ENCODE measurements at regions not wholly inside any gene's neighbourhood (a gene's known extent, or its start where the extent isn't known, plus 50 kb on each side); places are given as distances from the start of the nearest gene placed in this dataset.
"Not testable (repeated sequence)": the region's sequence is repeated elsewhere in the genome, so short reads cannot be mapped to it uniquely, and the experiment has no call there.

DNA sequence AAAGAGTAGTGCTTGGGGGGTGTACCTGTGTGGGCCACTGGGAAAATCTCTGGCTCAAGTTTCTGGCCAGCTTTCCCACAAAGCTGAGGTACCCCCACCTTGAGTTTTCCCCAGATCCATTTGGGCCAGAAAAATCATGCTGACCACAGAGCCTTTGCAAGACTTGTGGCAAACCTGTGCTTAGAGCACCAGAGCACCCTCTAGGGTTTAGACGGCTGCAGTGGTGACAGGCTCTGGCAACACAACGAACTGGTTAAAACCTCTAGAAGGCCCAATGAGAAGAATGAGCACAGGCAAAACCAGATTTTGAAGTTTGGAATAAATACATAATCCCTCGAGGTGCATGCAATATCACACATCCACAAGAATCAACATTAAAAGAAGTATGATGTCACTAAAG lies 290.7 kb upstream of the FOLH1 start:
- intact Hi-C loops (cut with DNase I): no loop called here
- DNase-seq: no peak

DNA sequence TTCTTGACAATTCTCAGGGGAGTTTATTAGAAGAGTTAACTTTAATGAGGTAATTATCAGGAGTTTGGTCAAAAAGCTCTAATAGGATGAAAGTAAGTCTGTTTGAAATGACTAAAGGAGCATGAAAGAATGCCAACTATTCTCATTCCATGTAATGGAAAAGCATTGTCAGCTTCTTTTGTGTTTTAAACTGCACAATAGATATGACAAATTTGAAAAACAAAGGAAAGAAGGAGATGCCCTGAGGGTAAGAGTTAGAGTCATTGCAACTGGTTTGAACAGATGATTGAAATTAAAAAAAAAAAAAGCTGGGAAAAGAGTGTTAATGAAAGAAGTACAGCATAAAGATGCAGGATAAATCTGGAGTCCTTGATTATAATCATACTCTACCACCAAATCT lies 296.8 kb upstream of the FOLH1 start:
- intact Hi-C loops (cut with DNase I): no loop called here
- DNase-seq: no peak

DNA sequence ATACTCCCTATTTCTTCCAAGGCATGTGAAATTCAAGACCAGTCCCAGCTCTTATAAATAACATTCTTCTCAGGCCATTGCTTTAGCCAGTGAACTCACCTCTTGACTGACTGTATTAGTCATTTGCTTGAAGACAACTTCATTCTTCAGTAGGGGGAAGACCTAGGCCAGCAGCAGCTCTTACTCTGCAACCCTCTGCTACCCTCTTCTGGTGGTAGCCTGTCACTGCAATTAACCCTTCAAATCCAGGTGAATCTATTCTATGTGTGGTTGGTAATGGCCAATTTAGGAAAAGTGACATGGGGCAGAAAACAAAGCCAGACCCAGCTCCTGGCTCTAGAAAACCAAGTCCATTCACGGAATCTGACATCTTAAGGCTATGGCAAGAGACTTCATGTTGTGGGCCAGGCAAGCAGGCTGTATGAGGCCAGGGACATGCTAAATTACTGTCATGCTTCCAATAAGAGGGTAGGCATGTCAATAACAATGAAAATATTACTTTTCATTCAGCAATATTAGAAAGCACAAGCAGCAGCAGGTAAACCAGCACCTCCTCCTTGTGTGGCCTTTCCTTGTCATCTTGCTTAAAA lies 317.9 kb upstream of the FOLH1 start:
- peak in 28 of 42 donors; percentile 2 to 60 (median 12) for DNase-seq
- intact Hi-C loops (cut with DNase I): not testable (repeated sequence)

DNA sequence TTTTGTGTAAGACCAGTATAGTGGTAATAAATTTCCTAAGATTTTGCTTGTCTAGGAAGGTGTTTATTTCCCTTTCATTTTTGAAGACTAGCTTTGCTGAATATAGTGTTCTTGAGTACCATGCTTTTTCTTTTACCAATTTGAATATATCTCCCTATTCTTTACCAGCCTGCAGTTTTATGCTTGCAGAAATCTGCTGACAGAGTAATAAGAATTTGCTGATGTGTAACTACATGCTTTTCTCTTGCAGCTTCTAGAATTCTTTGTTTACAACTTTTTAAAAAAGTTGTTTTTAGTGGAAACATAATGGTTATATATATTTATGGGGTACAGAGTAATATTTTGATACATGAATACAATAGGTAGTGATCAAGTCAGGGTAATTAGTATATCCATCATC lies 324.8 kb upstream of the FOLH1 start:
- DNase-seq: no peak
- intact Hi-C loops (cut with DNase I): no loop called here

DNA sequence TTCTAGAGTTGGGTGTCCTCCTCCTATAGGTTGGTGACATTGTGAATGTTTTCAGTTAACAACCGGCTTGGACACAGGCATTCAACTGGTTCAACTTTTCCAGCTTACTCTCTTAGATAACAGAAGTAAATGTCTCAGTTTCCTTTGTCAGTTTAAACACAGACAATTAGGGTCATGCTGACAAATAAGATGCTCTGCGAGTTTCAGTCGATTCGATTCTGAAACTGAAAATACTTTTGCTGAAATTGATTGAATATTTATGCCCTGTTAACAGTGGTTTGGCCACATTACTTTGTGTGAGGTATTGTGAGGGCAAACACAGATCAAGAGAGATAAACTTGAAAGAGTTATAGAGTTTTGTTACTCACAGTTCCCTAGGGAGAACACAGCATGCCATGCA lies 330.5 kb upstream of the FOLH1 start:
- DNase-seq; intact Hi-C loops (cut with DNase I): not testable (repeated sequence)

DNA sequence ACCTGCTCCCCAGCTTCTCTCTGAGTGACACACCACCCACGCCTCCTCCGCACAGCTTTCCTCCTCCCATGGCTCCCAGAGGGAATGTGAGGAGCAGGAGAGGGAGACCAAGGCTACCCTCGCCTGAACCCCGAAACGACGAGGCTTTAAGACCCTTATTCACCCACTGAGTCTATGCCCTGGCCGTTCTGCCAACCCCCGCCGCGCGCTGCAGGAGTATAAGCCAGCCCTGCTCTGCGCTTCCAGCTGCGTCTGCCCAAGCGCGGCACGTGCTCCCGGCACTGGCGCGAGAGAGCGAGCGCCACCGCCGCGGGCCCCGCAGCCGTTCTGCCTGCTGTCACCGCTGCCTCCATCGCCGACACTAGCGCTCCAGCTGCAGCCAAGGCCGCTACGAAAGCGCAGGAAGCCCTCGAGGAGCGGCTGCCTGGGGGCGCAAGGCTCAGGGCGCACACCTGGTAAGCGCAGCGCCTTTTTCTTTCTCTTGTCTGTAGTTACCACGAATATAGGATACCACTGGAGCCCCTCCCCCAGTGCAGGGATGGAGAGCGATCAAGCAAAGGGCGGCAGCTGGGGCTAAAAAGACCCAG lies 350.0 kb upstream of the FOLH1 start:
- peak in 41 of 42 donors; percentile 6 to 71 (median 48) for DNase-seq
- intact Hi-C loops (cut with DNase I): not testable (repeated sequence)

DNA sequence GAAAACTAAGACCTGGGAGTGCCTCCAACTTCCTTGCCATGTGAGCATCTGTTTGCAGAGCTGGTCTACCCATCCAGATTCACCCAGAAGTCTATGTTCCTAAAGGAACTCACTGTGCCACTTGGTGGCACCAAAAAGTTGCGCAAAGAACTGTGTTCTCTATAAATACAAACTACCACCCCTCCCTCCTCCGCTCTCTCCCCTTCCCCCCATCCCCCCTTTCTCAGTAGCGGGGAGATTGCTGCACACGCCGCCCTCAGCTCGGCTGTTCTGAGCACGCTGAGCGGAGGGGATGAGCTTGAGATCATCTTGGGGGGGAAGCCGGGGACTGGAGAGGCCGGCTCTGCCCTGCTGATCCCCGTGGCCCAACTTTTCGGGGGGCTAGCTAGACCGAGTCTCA lies 352.2 kb upstream of the FOLH1 start:
- DNase-seq: peak in 40 of 42 donors; percentile 10 to 77 (median 38)
- intact Hi-C loops (cut with DNase I): not testable (repeated sequence)

DNA sequence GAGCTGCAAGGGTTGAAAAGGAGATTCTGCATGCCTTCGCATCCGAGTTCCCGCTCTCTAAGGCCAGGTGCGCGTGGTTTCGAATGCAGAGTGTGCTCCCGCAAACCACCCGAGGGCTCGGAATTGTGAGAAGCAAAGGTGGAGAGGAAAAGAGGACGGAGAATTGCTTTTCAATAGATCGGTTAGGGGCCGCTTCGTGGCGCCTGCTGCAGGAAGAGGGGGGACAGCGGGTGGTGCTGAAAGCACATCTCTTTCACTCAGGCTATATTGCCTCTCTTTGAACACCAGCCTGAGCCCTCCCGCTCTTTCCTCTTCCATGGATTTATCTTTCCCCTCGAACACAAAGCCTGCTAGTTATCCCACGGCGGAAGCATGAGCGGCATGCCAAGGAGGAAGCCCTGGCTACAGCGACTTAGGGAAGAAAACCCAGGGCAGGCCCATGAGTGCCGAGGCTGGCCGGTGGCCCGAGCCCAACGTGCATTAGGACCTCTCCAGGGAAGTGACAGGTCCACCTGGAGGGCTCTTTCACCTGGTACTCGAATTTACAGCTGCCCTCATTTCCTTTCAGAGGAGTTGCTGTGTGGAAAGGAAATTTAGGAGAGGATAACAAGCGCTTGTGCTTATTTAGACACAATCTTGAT lies 353.0 kb upstream of the FOLH1 start:
- DNase-seq: peak in 19 of 42 donors; percentile 6 to 43 (median 18)
- intact Hi-C loops (cut with DNase I): not testable (repeated sequence)

DNA sequence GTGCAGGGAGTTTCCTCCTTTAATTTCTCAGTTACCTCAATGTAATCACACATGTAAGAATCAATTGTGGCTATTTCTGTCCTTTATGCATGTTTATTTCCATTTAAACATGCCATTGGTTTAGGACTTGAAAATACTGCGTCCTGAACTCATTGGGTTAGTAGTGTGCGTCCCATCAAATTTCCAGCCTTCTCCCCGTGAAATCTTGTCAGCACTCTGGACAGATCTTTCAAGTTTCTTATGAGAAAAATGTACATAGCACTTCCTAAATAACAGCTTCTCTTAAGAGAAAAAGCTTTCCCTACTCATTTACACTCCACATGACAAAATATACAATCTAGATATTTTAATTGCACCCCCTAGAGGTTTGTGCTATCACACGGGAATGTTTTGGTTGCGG lies 353.9 kb upstream of the FOLH1 start:
- intact Hi-C loops (cut with DNase I); DNase-seq: not testable (repeated sequence)

DNA sequence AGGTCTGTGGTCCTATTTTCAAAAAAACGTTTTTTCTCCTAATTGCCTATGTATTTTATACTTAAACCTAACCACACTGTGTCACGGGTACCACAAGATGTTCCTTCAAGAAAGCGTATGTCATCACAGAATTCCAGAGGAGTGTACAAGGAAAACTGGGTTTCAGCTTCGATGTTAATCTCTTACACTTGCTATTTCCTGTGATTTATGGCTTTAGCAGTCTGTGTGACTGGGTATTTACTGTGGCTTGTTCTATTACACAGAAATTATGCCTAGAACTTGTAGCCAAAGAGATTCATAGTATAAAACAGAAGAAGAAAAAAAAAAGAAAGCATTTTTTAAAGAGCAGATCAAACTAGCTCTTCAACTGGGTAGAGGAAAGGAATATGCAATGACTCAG lies 371.1 kb upstream of the FOLH1 start:
- intact Hi-C loops (cut with DNase I); DNase-seq: not testable (repeated sequence)

DNA sequence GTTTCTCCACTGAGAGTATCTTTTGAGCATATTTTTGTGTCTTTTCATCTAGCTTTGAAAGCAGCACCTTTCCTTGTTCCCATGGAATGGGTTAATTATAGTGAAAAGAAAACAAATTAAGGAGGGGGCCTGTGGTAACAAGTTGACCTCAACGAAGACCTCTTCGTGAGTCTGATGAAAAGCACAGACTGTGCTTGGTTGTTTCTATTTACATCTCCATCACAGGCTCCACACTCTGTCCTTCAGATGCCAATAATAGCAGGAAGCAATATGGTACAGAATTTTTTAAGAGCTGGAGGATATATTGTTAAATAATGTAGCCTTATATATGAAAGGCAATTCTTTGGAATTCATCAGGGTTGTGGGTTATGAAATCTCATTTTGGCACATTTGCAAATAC lies 366.7 kb upstream of the OR4C13 start:
- intact Hi-C loops (cut with DNase I); DNase-seq: not testable (repeated sequence)

DNA sequence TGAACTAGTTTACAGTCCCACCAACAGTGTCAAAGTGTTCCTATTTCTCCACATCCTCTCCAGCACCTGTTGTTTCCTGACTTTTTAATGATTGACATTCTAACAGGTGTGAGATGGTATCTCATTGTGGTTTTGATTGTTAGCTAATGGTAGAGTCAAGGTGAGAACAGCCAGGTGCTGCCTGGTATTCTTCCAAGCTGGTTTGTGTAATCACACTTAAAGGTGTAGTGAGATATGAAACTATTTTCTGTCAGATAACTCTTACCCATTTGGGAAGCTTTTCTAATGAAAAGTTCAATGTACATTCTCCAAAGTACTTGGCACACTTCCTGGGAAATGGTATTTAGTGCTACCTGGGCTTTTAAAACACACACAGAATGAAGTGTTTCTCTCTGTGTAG lies 343.3 kb upstream of the OR4C13 start:
- DNase-seq; intact Hi-C loops (cut with DNase I): not testable (repeated sequence)

DNA sequence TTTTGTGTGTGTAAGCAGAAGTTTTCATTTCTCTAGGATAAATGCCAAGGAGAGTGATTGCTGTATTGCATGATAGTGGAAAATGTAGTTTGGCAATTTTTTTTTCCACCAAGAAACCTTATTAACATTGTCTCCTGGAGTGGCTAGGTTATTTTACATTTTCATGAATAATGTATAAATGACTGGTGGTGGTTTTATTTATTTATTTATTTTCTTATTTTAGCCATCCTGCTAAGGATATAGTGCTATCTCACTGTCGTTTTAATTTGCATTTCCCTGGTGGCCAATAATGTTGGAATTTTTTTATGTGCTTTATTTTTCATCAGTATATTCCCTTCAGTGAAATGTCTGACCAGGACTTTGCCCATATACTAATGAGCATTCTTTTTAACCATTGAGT lies 328.3 kb upstream of the OR4C13 start:
- DNase-seq; intact Hi-C loops (cut with DNase I): not testable (repeated sequence)

DNA sequence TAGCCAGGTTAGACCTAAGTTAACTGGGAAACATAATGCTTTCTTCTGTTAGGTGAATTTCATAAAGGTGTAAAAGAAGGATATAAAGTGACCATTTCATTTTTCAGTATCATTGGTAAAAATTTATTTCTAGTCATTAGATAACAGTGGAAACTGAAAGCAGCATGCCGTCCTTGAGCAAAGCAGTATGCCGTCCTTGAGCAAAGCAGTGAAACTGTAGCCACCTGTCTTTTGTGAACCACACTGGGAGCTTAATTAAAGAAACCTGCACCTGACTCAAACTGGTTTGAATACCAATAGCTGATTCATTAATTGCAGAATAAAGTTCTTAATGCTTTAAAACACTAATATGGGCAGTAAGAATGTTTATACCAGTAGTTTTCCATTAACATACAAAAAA lies 281.5 kb upstream of the OR4C13 start:
- intact Hi-C loops (cut with DNase I); DNase-seq: not testable (repeated sequence)

DNA sequence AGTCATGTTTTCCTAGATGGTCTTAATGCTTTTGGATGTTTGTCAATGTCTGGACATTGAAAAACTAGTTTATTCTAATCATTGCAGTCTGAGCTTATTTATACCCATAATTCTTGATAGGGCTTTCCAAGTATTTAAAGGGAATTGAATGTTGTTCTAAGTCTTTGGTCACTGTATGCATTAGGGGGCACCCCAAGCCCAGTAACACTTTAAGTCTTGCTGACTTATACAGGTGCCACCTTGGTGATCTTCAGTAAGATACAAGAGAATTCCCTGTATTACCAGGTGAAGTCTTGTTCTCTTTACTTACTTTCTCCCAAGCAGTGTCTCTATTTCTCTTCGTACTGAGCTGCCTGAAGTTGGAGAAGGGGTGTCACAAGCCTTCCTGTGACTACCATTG lies 250.1 kb upstream of the OR4C13 start:
- DNase-seq; intact Hi-C loops (cut with DNase I): not testable (repeated sequence)

DNA sequence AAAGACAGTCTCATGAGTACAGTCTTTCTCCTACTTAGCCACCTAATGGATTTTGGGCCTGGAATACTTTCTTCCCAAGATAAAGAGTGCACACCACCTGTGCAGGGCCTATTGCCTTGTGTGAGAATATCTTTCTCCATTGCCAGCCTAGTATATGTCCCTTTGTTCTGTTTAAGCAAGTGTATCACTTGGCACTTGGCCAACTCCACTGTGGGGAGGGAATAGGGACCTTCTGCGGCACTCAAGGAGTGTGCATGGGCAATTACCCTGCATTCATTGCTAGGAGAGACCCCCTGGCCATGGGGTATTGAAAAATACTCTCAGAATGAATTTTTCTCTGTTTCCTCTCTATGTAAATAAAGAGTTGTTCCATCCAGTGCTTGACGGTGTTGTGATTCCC lies 201.7 kb upstream of the OR4C13 start:
- intact Hi-C loops (cut with DNase I): not testable (repeated sequence)
- peak in 3 of 42 donors; percentile 15 to 36 (median 26) for DNase-seq

DNA sequence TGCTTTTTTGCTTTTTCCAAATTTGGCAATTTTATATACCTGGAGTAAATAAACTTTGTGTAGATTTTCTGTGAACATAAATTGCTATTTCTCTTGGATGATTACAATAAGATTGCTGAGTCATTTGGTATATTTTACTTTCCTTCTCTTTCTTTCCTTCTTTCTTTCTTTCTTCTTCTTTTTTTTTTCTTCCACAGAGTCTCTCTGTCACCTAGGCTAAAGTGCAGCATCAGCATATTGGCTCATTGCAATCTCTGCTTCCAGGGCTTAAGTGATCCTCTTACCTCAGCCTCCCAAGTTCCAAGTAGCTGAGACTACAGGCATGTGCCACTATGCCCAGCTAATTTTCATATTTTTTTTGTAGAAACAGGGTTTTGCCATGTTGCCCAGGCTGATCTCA lies 201.2 kb upstream of the OR4C13 start:
- DNase-seq; intact Hi-C loops (cut with DNase I): not testable (repeated sequence)

DNA sequence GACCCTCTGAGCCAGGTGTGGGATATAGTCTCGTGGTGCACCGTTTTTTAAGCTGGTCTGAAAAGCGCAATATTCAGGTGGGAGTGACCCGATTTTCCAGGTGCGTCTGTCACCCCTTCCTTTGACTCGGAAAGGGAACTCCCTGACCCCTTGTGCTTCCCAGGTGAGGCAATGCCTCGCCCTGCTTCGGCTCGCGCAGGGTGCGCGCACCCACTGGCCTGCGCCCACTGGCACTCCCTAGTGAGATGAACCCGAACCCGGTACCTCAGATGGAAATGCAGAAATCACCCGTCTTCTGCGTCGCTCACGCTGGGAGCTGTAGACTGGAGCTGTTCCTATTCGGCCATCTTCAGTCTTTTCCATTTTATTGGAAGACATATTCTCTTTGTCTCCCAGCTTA lies 171.4 kb upstream of the OR4C13 start:
- DNase-seq: peak in 17 of 42 donors; percentile 2 to 47 (median 23)
- intact Hi-C loops (cut with DNase I): not testable (repeated sequence)

DNA sequence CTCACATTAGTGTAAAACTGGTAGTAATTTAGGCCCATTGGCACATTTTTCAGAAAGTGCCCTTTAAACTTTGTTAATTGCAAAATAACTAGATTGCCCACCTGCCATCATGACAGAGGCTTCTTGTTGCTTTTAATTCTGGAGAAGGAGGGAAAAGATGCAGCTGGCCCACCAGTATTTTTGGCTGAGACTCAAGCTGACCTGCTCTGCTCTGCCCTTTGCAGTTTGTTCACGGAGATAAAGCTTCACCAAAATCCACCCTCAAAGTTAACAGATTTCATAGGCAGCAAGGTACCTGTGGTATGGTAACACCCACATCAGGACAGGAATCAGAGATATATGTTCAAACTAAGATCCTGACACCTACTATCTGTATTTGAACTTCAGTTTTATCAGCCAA lies 170.2 kb upstream of the OR4C13 start:
- DNase-seq; intact Hi-C loops (cut with DNase I): not testable (repeated sequence)

DNA sequence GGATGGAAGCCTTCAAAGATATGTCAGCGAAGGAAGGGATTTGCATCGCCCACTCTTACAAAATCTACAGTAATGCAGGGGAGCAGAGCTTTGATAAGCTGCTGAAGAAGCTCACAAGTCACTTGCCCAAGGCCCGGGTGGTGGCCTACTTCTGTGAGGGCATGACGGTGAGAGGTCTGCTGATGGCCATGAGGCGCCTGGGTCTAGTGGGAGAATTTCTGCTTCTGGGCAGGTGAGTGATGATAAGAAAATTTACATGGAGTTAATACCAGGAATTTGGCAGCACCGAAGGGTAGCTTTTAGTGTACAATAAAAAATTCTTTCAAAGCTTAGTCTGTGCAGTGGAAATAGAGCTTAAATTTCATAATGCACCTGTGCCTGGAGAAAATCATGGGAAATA lies 168.3 kb upstream of the OR4C13 start:
- intact Hi-C loops (cut with DNase I): not testable (repeated sequence)
- peak in 4 of 42 donors; percentile 2 to 26 (median 12) for DNase-seq

DNA sequence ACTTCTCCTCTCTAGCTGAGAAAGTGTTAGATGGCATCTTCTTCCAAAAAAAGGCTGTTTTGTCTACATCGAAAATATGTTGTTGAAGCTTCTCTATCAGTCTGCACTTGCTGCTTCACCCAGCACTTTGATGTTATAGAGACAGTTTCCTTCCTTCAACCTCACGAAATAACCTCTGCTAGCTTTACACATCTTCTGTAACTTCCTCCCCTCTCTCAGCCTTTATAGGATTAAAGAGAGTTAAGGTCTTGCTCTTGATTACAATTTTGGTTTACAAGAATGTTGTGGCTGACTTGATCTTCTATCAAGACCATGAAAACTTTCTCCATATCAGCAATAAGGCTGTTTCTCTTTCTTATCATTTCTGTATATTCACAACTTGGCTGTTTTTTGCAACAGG lies 162.4 kb upstream of the OR4C13 start:
- DNase-seq; intact Hi-C loops (cut with DNase I): not testable (repeated sequence)

Data from head of caudate nucleus (tissue), 42 donors.